NCI-H526 treated with DMSO at 0.1 percent for 48 hours (cell line): ENCODE measurements at regions not wholly inside any gene's neighbourhood (a gene's known extent, or its start where the extent isn't known, plus 50 kb on each side); places are given as distances from the start of the nearest gene placed in this dataset.

ENCODE experiments used
- DNase-seq: peaks from one replicate; lab custom pipeline; 2025; lab: John Stamatoyannopoulos, UW

GRCh38 chr2:198702796-198703195 lies 754.9 kb downstream of the SATB2 start:
- DNase-seq: no peak

- DNase-seq: no peak
These were observed 756.3 kb downstream of the SATB2 start for GRCh38 chr2:198701481-198701880.

GRCh38 chr2:198700319-198700718 lies 757.4 kb downstream of the SATB2 start:
- peak; percentile 93 for DNase-seq

- DNase-seq: no peak
These were observed 759.5 kb downstream of the SATB2 start for GRCh38 chr2:198698230-198698629.

- DNase-seq: no peak
These were observed 759.9 kb downstream of the SATB2 start for GRCh38 chr2:198697794-198698193.

GRCh38 chr2:198697218-198697617 lies 760.5 kb downstream of the SATB2 start:
- no peak for DNase-seq

- no peak for DNase-seq
These were observed 761.9 kb downstream of the SATB2 start for GRCh38 chr2:198695879-198696278.

- no peak for DNase-seq
These were observed 764.7 kb downstream of the SATB2 start for GRCh38 chr2:198692907-198693510.

- DNase-seq: no peak
These were observed 766.5 kb downstream of the SATB2 start for GRCh38 chr2:198691236-198691635.

GRCh38 chr2:198664321-198664720 lies 793.4 kb downstream of the SATB2 start:
- DNase-seq: no peak

- no peak for DNase-seq
These were observed 794.8 kb downstream of the SATB2 start for GRCh38 chr2:198662905-198663304.

- DNase-seq: no peak
These were observed 797.2 kb downstream of the SATB2 start for GRCh38 chr2:198660501-198660900.

GRCh38 chr2:198659096-198659870 lies 798.5 kb downstream of the SATB2 start:
- no peak for DNase-seq

GRCh38 chr2:198657512-198658121 lies 800.1 kb downstream of the SATB2 start:
- DNase-seq: peak; percentile 36

GRCh38 chr2:198656869-198657268 lies 800.9 kb downstream of the SATB2 start:
- no peak for DNase-seq

- DNase-seq: no peak
These were observed 803.1 kb downstream of the SATB2 start for GRCh38 chr2:198654646-198655045.

- DNase-seq: no peak
These were observed 804.4 kb downstream of the SATB2 start for GRCh38 chr2:198653311-198653710.

GRCh38 chr2:198652461-198652860 lies 805.3 kb downstream of the SATB2 start:
- DNase-seq: no peak

- DNase-seq: no peak
These were observed 811.9 kb downstream of the SATB2 start for GRCh38 chr2:198645816-198646215.

GRCh38 chr2:198641161-198641560 lies 816.6 kb downstream of the SATB2 start:
- DNase-seq: no peak

- no peak for DNase-seq
These were observed 817.3 kb downstream of the SATB2 start for GRCh38 chr2:198640463-198640862.

GRCh38 chr2:198639580-198639979 lies 818.2 kb downstream of the SATB2 start:
- DNase-seq: no peak

- peak; percentile 71 for DNase-seq
These were observed 819.2 kb downstream of the SATB2 start for GRCh38 chr2:198638577-198638976.
